HFF-Myc (cell line): ENCODE measurements at regions not wholly inside any gene's neighbourhood (a gene's known extent, or its start where the extent isn't known, plus 50 kb on each side); places are given as distances from the start of the nearest gene placed in this dataset.

Experiments
- DNase-seq: peaks from one replicate; pipeline ENCODE4 v3.0.0-alpha.2; 2011; ENCODE audit warnings: low read depth; ENCODE audit errors: extremely low read depth
- H3K4me3 ChIP-seq: replicated peaks from 2 replicates; pipeline ENCODE4 v1.5.1; 2011; ENCODE audit warnings: low read depth, mild to moderate bottlenecking, control low read depth, low read length
- CTCF ChIP-seq: IDR thresholded peaks from 2 replicates; pipeline ENCODE4 v1.5.1; 2012; ENCODE audit warnings: mild to moderate bottlenecking, low read depth, low read length, control low read depth; ENCODE audit errors: missing control alignments

- no peak for DNase-seq
- no peak overlapping the region for H3K4me3 ChIP-seq
- TF ChIP-seq CTCF: no peak
Measured at GRCh38 chr22:22044153-22044552, 61.6 kb upstream of the TOP3B start.

- H3K4me3 ChIP-seq: no peak overlapping the region
- no peak for TF ChIP-seq CTCF
- no peak for DNase-seq
Measured at GRCh38 chr22:22043296-22044078, 60.9 kb upstream of the TOP3B start.

GRCh38 chr22:22042599-22043295 lies 60.2 kb upstream of the TOP3B start:
- TF ChIP-seq CTCF: no peak
- DNase-seq: no peak
- H3K4me3 ChIP-seq: no peak overlapping the region

GRCh38 chr22:22042009-22042408 lies 59.4 kb upstream of the TOP3B start:
- H3K4me3 ChIP-seq: no peak overlapping the region
- no peak for DNase-seq
- TF ChIP-seq CTCF: no peak

- no peak overlapping the region for H3K4me3 ChIP-seq
- TF ChIP-seq CTCF: no peak
Measured at GRCh38 chr22:22040908-22041307, 58.3 kb upstream of the TOP3B start.

GRCh38 chr22:22040472-22040871 lies 57.9 kb upstream of the TOP3B start:
- no peak for TF ChIP-seq CTCF
- no peak for DNase-seq
- H3K4me3 ChIP-seq: no peak overlapping the region

More at GRCh38 chr22:22040908-22041307, 58.3 kb upstream of the TOP3B start:
- no peak for DNase-seq
